Ishikawa (cell line): ENCODE measurements at regions not wholly inside any gene's neighbourhood (a gene's known extent, or its start where the extent isn't known, plus 50 kb on each side); places are given as distances from the start of the nearest gene placed in this dataset.

ENCODE experiments used
- CEBPB ChIP-seq: IDR thresholded peaks from 2 replicates; pipeline ENCODE4 v1.6.1; 2012
- CREB1 ChIP-seq: IDR thresholded peaks from 2 replicates; pipeline ENCODE4 v1.6.1; 2012; ENCODE audit warnings: low read depth
- EGR1 ChIP-seq: IDR thresholded peaks from 2 replicates; pipeline ENCODE4 v1.6.1; 2012
- EP300 ChIP-seq: IDR thresholded peaks from 2 replicates; pipeline ENCODE4 v1.6.1; 2012; ENCODE audit warnings: borderline replicate concordance
- FOXM1 ChIP-seq: IDR thresholded peaks from 2 replicates; pipeline ENCODE4 v1.6.1; 2012; ENCODE audit warnings: low read depth, borderline replicate concordance
- MAX ChIP-seq: IDR thresholded peaks from 2 replicates; pipeline ENCODE4 v1.6.1; 2012
- NFIC ChIP-seq: IDR thresholded peaks from 2 replicates; pipeline ENCODE4 v1.6.1; 2012
- RAD21 ChIP-seq: IDR thresholded peaks from 2 replicates; pipeline ENCODE4 v1.6.1; 2012; ENCODE audit warnings: low read depth
- REST ChIP-seq: IDR thresholded peaks from 2 replicates; pipeline ENCODE4 v1.6.1; 2012; ENCODE audit warnings: low read depth, mild to moderate bottlenecking
- TAF1 ChIP-seq: IDR thresholded peaks from 2 replicates; pipeline ENCODE4 v1.6.1; 2012; ENCODE audit warnings: low read depth, mild to moderate bottlenecking
- TCF12 ChIP-seq: IDR thresholded peaks from 2 replicates; pipeline ENCODE4 v1.6.1; 2012; ENCODE audit warnings: low read depth
- TEAD4 ChIP-seq: IDR thresholded peaks from 2 replicates; pipeline ENCODE4 v1.6.1; 2012
- USF1 ChIP-seq: IDR thresholded peaks from 2 replicates; pipeline ENCODE4 v1.6.1; 2012
- YY1 ChIP-seq: IDR thresholded peaks from 2 replicates; pipeline ENCODE4 v1.6.1; 2012; ENCODE audit warnings: low read depth
- ZBTB7A ChIP-seq: IDR thresholded peaks from 2 replicates; pipeline ENCODE4 v1.6.1; 2012; ENCODE audit warnings: low read depth

GRCh38 chr1:73623946-73624345 lies 574.0 kb downstream of the LRRIQ3 start:
- no peak for TF ChIP-seq EGR1
- no peak for TF ChIP-seq MAX
- TF ChIP-seq USF1 = no peak
- TF ChIP-seq NFIC = no peak
- TF ChIP-seq TEAD4 = no peak
- TF ChIP-seq RAD21 = no peak
- TF ChIP-seq CEBPB = no peak
- no peak for TF ChIP-seq TCF12
- TF ChIP-seq FOXM1 = no peak
- TF ChIP-seq TAF1 = no peak
- TF ChIP-seq REST = no peak
- TF ChIP-seq CREB1 = no peak
- TF ChIP-seq ZBTB7A = no peak
- no peak for TF ChIP-seq YY1
- no peak for TF ChIP-seq EP300

GRCh38 chr1:73617145-73617544 lies 580.8 kb downstream of the LRRIQ3 start:
- no peak for TF ChIP-seq USF1
- no peak for TF ChIP-seq EGR1
- no peak for TF ChIP-seq TCF12
- no peak for TF ChIP-seq MAX

GRCh38 chr1:73611681-73612080 lies 586.3 kb downstream of the LRRIQ3 start:
- TF ChIP-seq CREB1 = no peak
- no peak for TF ChIP-seq TCF12
- no peak for TF ChIP-seq FOXM1
- TF ChIP-seq REST = no peak
- TF ChIP-seq YY1 = no peak

GRCh38 chr1:73604739-73605138 lies 593.2 kb downstream of the LRRIQ3 start:
- TF ChIP-seq TCF12 (no peak), REST (no peak), CREB1 (no peak), TEAD4 (no peak), TAF1 (no peak), RAD21 (no peak), CEBPB (no peak), YY1 (no peak), EGR1 (no peak), ZBTB7A (no peak), NFIC (no peak), FOXM1 (no peak)

GRCh38 chr1:73604211-73604610 lies 593.8 kb downstream of the LRRIQ3 start:
- no peak for TF ChIP-seq TEAD4

GRCh38 chr1:73593804-73594203 lies 604.2 kb downstream of the LRRIQ3 start:
- no peak for TF ChIP-seq TAF1
- TF ChIP-seq CREB1 = no peak
- TF ChIP-seq TEAD4 = no peak
- no peak for TF ChIP-seq MAX
- no peak for TF ChIP-seq ZBTB7A
- no peak for TF ChIP-seq NFIC
- TF ChIP-seq EP300 = no peak
- TF ChIP-seq CEBPB = no peak
- TF ChIP-seq USF1 = no peak
- TF ChIP-seq FOXM1 = no peak
- TF ChIP-seq YY1 = no peak
- no peak for TF ChIP-seq TCF12
- no peak for TF ChIP-seq RAD21
- no peak for TF ChIP-seq REST
- TF ChIP-seq EGR1 = no peak
